Fibroblast of lung (primary cell): ENCODE measurements at regions not wholly inside any gene's neighbourhood (a gene's known extent, or its start where the extent isn't known, plus 50 kb on each side); places are given as distances from the start of the nearest gene placed in this dataset.

Source experiments
- EZH2 ChIP-seq: IDR thresholded peaks from 2 replicates; pipeline ENCODE4 v1.5.1; 2012; ENCODE audit warnings: low read length, control low read depth, mild to moderate bottlenecking; ENCODE audit errors: missing control alignments
- TF ChIP-seq, protein P1 (sequence below), 2 donors: IDR thresholded peaks in 1 of 2; conservative IDR thresholded peaks in 1 of 2; 1 replicate in 1 of 2; 2 replicates in 1 of 2; pipeline ENCODE4 v1.5.1; 2011 to 2012; ENCODE audit warnings: low read length in 2 of 2, control low read depth in 1 of 2, inconsistent platforms in 1 of 2, low read depth in 1 of 2, mild to moderate bottlenecking in 1 of 2

DNA sequence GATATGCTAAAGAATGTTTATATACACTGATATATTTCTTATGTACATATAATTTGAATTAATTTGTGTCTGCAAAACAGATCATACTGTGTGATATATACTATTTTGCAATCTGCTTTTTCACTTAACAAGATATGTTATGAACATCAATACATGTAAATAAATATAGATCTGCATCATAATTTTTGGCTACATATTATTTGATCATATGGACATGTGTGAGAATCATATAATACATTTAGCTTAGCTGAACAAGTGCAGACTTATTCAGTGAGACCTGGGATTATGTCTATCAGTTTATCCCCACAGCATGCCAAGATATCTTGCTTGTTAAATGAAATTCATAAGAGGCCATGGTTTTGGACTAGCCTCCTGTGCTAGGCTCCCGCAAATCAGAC, 474.3 kb downstream of the ARHGEF28 start:
- TF ChIP-seq, protein P1, sequence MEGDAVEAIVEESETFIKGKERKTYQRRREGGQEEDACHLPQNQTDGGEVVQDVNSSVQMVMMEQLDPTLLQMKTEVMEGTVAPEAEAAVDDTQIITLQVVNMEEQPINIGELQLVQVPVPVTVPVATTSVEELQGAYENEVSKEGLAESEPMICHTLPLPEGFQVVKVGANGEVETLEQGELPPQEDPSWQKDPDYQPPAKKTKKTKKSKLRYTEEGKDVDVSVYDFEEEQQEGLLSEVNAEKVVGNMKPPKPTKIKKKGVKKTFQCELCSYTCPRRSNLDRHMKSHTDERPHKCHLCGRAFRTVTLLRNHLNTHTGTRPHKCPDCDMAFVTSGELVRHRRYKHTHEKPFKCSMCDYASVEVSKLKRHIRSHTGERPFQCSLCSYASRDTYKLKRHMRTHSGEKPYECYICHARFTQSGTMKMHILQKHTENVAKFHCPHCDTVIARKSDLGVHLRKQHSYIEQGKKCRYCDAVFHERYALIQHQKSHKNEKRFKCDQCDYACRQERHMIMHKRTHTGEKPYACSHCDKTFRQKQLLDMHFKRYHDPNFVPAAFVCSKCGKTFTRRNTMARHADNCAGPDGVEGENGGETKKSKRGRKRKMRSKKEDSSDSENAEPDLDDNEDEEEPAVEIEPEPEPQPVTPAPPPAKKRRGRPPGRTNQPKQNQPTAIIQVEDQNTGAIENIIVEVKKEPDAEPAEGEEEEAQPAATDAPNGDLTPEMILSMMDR (conservative IDR thresholded peaks at IDR 0.05 in 1 of 2, IDR thresholded peaks at IDR 0.05 in 1 of 2; ENCODE audit: low read depth in 1 of 2, low read length in 2 of 2), result no peak
- no peak for TF ChIP-seq EZH2
